ENCODE measurements at regions not wholly inside any gene's neighbourhood (a gene's known extent, or its start where the extent isn't known, plus 50 kb on each side); places are given as distances from the start of the nearest gene placed in this dataset.

DNA sequence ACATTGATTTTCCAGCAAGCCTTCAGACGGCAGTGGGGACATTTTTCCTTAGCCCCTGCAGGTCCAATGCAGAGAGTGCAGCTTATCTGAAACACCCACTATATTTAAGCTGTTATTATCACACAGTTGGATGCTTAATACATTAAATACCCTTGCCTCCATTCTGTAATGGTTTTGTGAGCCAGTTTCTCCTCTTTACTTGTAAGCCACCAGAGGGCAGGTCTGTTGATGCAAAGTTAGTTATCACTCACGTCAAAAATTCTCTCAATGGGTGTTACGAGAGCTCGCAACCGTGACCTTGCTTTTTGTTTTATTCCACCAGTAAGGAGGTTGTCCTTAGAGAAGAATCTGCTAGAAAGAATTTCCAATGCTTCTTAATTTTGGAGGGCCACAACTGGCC lies 189.8 kb downstream of the INSIG2 start:
- TF ChIP-seq, protein P1, sequence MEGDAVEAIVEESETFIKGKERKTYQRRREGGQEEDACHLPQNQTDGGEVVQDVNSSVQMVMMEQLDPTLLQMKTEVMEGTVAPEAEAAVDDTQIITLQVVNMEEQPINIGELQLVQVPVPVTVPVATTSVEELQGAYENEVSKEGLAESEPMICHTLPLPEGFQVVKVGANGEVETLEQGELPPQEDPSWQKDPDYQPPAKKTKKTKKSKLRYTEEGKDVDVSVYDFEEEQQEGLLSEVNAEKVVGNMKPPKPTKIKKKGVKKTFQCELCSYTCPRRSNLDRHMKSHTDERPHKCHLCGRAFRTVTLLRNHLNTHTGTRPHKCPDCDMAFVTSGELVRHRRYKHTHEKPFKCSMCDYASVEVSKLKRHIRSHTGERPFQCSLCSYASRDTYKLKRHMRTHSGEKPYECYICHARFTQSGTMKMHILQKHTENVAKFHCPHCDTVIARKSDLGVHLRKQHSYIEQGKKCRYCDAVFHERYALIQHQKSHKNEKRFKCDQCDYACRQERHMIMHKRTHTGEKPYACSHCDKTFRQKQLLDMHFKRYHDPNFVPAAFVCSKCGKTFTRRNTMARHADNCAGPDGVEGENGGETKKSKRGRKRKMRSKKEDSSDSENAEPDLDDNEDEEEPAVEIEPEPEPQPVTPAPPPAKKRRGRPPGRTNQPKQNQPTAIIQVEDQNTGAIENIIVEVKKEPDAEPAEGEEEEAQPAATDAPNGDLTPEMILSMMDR (IDR thresholded peaks at IDR 0.05) = no peak
- no peak for TF ChIP-seq EZH2phosphoT487 (IDR thresholded peaks at IDR 0.05)

Data from neural progenitor cell (in vitro differentiated cells).